Neural cell (in vitro differentiated cells): ENCODE measurements at regions not wholly inside any gene's neighbourhood (a gene's known extent, or its start where the extent isn't known, plus 50 kb on each side); places are given as distances from the start of the nearest gene placed in this dataset.

Experiments used
- EZH2 ChIP-seq: fragments of 200-600, 300-800 bp; shearing (Covaris generic), sonication (generic); IDR thresholded peaks from 2 replicates; pipeline ENCODE4 v1.6.1; 2014; ENCODE audit warnings: antibody characterized with exemption, low read length, borderline replicate concordance, mild to moderate bottlenecking; ENCODE audit not compliant: insufficient read depth, poor library complexity, severe bottlenecking
- MXI1 ChIP-seq: fragments of 450-650 bp; conservative IDR thresholded peaks from 2 replicates; pipeline ENCODE4 v1.6.1; 2014; ENCODE audit warnings: antibody characterized with exemption, mild to moderate bottlenecking; ENCODE audit not compliant: poor library complexity, severe bottlenecking
- POLR2AphosphoS5 ChIP-seq: IDR thresholded peaks from 2 replicates; pipeline ENCODE4 v1.6.1; 2012
- RAD21 ChIP-seq: fragments of 450-650 bp; conservative IDR thresholded peaks from 2 replicates; pipeline ENCODE4 v1.6.1; 2014; ENCODE audit warnings: antibody characterized with exemption, mild to moderate bottlenecking, moderate library complexity
- TF ChIP-seq, protein P1 (sequence below): fragments of 450-650 bp; IDR thresholded peaks from 2 replicates; pipeline ENCODE4 v1.5.1; 2014; ENCODE audit warnings: antibody characterized with exemption, mild to moderate bottlenecking, moderate library complexity; ENCODE audit not compliant: poor library complexity, severe bottlenecking

DNA sequence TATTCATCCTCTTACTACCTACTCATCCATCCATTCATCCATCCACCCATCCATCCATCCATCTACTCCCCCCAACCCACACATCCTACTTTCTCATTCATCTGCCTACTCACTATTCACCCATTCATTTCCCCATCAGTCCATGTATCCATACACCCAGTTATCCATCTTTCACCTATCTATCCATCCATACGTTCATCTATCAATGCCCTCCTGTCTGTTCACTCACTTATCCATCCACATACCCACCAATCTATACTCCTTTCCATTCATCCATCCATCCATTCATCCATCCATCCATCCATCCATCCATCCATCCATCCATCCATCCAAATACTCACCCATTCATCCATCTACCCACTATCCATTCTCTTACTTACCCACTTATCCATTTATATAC lies 117.8 kb upstream of the LHX5 start:
- TF ChIP-seq RAD21 = no peak
- TF ChIP-seq, protein P1, sequence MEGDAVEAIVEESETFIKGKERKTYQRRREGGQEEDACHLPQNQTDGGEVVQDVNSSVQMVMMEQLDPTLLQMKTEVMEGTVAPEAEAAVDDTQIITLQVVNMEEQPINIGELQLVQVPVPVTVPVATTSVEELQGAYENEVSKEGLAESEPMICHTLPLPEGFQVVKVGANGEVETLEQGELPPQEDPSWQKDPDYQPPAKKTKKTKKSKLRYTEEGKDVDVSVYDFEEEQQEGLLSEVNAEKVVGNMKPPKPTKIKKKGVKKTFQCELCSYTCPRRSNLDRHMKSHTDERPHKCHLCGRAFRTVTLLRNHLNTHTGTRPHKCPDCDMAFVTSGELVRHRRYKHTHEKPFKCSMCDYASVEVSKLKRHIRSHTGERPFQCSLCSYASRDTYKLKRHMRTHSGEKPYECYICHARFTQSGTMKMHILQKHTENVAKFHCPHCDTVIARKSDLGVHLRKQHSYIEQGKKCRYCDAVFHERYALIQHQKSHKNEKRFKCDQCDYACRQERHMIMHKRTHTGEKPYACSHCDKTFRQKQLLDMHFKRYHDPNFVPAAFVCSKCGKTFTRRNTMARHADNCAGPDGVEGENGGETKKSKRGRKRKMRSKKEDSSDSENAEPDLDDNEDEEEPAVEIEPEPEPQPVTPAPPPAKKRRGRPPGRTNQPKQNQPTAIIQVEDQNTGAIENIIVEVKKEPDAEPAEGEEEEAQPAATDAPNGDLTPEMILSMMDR = no peak
- TF ChIP-seq POLR2AphosphoS5 = no peak
- no peak for TF ChIP-seq EZH2
- no peak for TF ChIP-seq MXI1
